MCF 10A (cell line): ENCODE measurements at regions not wholly inside any gene's neighbourhood (a gene's known extent, or its start where the extent isn't known, plus 50 kb on each side); places are given as distances from the start of the nearest gene placed in this dataset.

Source experiments
- BruUV-seq: library from RNA; stranded (reverse); fragments of 400-500 nt; replicated peaks from 2 replicates; lab custom pipeline; 2021; lab: Mats Ljungman, UMichigan
- CTCF ChIA-PET: fragments of 300-600 bp; sonication (Branson Sonifier 250); formaldehyde crosslinking; extraction: SDS; loops from one replicate; lab custom pipeline; 2021; ENCODE audit warnings: antibody characterized with exemption, inconsistent platforms; lab: Yijun Ruan, JAX
- POLR2A ChIA-PET: fragments of 300-600, 350-650 bp; sonication (Branson Sonifier 250); formaldehyde crosslinking; extraction: SDS; loops from one replicate; lab custom pipeline; 2020; ENCODE audit warnings: antibody characterized with exemption, inconsistent platforms; lab: Yijun Ruan, JAX
- DNase-seq: peaks from one replicate; pipeline ENCODE4 v3.0.0-alpha.2; 2018; ENCODE audit not compliant: unreplicated experiment
- H3K27ac Mint-ChIP-seq: one replicate; pipeline ENCODE4 v1.8.0; 2022; ENCODE audit warnings: mild to moderate bottlenecking, low read depth, mixed read lengths; ENCODE audit not compliant: unreplicated experiment
- H3K27me3 Mint-ChIP-seq: one replicate; pipeline ENCODE4 v1.8.0; 2022; ENCODE audit warnings: mixed read lengths; ENCODE audit not compliant: insufficient read depth, unreplicated experiment
- H3K36me3 Mint-ChIP-seq: one replicate; pipeline ENCODE4 v1.8.0; 2022; ENCODE audit warnings: mild to moderate bottlenecking, moderate library complexity, mixed read lengths; ENCODE audit not compliant: insufficient read depth, unreplicated experiment
- H3K4me1 Mint-ChIP-seq: one replicate; pipeline ENCODE4 v1.8.0; 2022; ENCODE audit warnings: mixed read lengths; ENCODE audit not compliant: insufficient read depth, unreplicated experiment
- H3K4me3 Mint-ChIP-seq: one replicate; pipeline ENCODE4 v1.8.0; 2022; ENCODE audit warnings: mild to moderate bottlenecking, moderate library complexity, mixed read lengths; ENCODE audit not compliant: unreplicated experiment
- H3K9me3 Mint-ChIP-seq: one replicate; pipeline ENCODE4 v1.8.0; 2022; ENCODE audit warnings: mixed read lengths; ENCODE audit not compliant: unreplicated experiment
- CTCF ChIP-seq: fragments of 200-600 bp; IDR thresholded peaks from one replicate; pipeline ENCODE4 v1.8.0; 2022; ENCODE audit warnings: antibody characterized with exemption, mild to moderate bottlenecking; ENCODE audit not compliant: unreplicated experiment
- intact Hi-C: fragments of 100-400 bp; cut with micrococcal nuclease; formaldehyde crosslinking; loops from 2 replicates; pipeline ENCODE4 v1.14.1; 2022

DNA sequence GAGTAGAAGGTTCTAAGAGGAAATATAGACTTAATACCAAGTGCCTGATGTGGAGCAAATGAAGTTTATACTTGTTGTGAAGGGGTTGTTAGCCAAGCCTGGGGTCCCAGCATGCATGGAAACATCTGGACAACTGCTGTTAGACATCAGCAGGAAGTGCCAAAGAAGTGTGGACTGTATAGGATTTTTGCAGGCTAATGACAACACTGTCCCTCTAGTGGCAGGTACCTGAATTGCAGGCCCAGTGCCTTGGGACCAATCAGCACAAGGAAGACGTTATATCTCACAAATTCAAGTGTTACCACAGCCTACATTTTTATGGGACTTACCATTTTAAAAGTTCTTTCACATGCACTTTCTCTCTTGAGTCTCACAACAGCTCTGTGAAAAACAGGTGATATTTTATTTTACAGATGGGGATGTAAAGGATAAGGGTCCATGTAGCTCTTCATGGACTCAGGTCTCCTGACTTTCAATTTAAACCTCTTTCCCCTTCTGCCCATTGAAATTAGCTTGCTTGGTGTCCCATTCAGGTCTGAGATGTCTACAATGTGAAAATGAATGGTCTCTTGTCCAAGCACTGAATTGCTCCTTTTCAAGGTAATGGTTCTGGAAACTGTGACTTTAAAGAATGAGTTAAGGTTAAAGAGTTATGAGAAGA lies 89.0 kb upstream of the MAP1B start:
- Mint-ChIP-seq H3K27ac (no peak overlapping the region), H3K4me1 (peaks cover 8% of the 10 kb centered on the region), H3K4me3 (no peak overlapping the region), H3K9me3 (no peaks in the 10 kb centered on the region), H3K36me3 (no peaks in the 10 kb centered on the region), H3K27me3 (peaks cover 23% of the 10 kb centered on the region)
- CTCF ChIA-PET, result interaction anchor here (0.6 to 3.6 kb wide), 17 partner anchors 10 to 401 kb away, joined by 3 to 26 read pairs (median 3); no protein-coding TSS in a partner anchor
- peak; percentile 91 for TF ChIP-seq CTCF
- intact Hi-C loops, result loop anchor here (1.0 to 5.0 kb wide), 3 partner anchors 181 to 240 kb away; no protein-coding TSS in a partner anchor
- DNase-seq, result peak; percentile 73
- POLR2A ChIA-PET, result no interaction called here
- BruUV-seq, result no TSS peak

GRCh38 chr5:72020161-72020983 lies 86.9 kb upstream of the MAP1B start:
- H3K4me1 Mint-ChIP-seq, result peaks cover under 1% of the 10 kb centered on the region
- no peak for DNase-seq
- CTCF ChIA-PET, result interaction anchor here (0.6 to 2.2 kb wide), 4 partner anchors 7 to 510 kb away, joined by 3 to 13 read pairs (median 4); no protein-coding TSS in a partner anchor
- no peaks in the 10 kb centered on the region for H3K36me3 Mint-ChIP-seq
- H3K27ac Mint-ChIP-seq, result no peak overlapping the region
- BruUV-seq, result no TSS peak
- H3K9me3 Mint-ChIP-seq, result no peaks in the 10 kb centered on the region
- no peak overlapping the region for H3K4me3 Mint-ChIP-seq
- POLR2A ChIA-PET, result no interaction called here
- no peak for TF ChIP-seq CTCF
- intact Hi-C loops, result no loop called here
- H3K27me3 Mint-ChIP-seq, result peaks cover 23% of the 10 kb centered on the region

DNA sequence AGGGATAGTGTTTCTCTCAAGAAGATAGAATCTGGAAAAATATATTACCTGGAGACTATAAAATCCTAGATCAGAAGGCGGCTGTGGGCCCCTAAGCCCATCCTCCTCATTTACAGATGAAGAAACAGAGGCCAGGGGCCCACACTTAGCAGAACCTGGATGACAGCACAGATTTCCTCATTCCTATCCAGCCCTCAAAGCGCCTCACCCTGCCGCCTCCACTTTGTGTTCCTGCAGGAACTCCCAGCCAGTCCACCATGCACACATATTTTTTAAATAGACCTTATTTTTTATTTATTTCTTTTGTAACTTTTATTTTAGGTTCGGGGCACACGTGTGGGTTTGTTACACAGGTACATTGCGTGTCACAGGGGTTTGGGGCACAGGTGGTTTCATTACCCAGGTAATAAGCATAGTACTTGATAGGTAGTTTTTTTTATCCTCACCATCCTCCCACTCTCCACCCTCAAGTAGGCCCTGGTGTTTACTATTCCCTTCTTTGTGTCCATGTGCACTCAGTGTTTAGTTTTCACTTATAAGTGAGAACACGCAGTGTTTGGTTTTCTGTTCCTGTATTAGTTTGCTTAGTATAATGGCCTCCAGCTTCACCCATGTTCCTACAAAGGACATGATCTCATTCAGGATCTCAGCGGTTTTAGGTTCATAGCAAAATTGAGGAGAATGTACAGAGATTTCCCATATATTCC lies 85.5 kb upstream of the MAP1B start:
- DNase-seq, result no peak
- BruUV-seq, result no TSS peak
- H3K27me3 Mint-ChIP-seq, result peaks cover 23% of the 10 kb centered on the region
- POLR2A ChIA-PET, result no interaction called here
- CTCF ChIA-PET, result no interaction called here
- intact Hi-C loops, result no loop called here
- H3K4me3 Mint-ChIP-seq, result no peak overlapping the region
- H3K4me1 Mint-ChIP-seq, result no peaks in the 10 kb centered on the region
- no peak for TF ChIP-seq CTCF
- no peaks in the 10 kb centered on the region for H3K36me3 Mint-ChIP-seq
- H3K9me3 Mint-ChIP-seq, result no peaks in the 10 kb centered on the region
- H3K27ac Mint-ChIP-seq, result no peak overlapping the region
